ENCODE measurements at regions not wholly inside any gene's neighbourhood (a gene's known extent, or its start where the extent isn't known, plus 50 kb on each side); places are given as distances from the start of the nearest gene placed in this dataset.
A peak's percentile ranks its signal among the peaks of the same experiment; 100 is the strongest.
"Not testable (repeated sequence)": the region's sequence is repeated elsewhere in the genome, so short reads cannot be mapped to it uniquely, and the experiment has no call there.

DNA sequence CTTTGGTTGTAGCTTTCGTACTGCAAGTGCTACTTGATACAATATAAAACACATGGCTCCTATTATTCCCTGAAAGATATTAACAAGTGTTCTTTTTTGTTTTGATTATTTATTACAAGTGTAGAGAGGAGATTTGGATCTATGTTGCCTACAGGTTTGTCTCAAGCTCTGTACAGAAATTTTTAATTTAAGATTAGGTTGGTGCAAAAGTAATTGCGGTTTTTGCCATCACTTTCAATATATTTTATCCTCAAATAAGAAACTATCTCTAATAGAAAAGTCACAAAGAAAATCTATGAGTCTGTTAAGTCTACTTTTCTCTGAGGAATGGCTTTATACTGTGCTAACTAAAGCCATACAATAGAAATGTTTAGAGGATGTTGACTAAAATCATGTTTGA lies 1086.1 kb downstream of the GRM8 start:
- no peak for DNase-seq

DNA sequence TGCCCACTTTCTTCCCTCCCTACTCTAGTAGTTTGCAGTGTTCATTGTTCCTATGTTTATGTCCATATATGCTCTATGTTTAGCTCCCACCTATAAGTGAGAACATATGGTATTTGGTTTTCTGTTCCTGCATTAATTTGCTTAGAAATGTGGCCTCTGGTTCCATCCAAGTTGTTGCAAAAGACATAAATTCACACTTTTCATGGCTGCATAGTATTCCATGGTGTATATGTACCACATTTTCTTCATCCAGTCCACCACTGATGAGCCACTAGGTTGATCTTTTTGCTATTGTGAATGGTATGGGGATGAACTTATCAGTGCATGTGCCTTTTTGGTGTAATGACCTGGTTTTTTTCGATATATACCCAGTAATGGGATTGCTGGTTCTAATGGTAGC lies 1089.1 kb downstream of the GRM8 start:
- DNase-seq: no peak

DNA sequence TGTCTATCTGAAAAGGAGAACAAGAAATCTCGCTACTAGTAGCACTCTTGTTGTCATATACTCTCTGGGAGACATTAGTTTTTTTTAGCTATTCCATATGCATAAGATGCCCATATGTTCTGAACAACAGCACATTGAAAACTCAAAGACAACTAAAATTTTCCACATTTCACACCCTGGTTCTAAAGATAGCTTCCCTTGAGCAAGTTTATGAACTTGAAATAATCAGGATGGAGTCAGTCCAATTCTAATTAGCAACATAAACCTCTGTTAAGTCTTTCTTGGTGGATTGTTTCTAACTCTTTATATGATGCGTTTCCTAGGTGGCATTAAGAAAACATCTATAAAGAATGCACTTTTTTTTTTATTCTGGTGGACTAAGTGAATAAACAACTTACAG lies 1095.3 kb downstream of the GRM8 start:
- no peak for DNase-seq

DNA sequence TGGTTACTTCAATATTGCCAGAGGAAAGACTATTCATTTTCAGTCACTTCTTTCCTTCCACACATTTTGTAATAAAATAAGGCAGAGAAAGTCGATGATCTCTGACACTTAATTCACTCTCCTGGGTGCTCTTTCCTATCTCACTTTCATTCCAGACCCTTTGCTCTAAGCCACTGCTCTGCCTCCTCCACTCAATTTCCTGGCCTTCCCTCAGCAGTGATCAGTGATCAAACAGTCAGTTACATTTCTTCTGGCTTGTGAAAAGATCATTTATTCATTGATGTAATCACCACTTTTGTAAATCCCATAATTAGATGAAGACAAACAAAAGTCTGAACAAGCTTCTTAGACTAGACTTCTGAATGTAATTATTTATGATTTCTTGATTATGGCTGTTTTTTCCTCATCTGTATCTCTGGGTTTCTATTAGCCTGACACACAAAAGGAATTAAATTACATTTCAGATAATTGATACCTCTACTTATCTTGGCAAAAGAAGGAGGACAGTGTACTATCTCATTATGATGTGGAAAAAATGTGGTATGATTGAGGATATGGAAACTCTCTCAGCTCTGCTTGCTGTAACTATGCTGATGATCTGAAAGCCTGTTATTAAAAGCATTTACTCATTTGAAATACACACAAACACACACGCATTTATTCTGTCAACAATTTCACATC lies 1102.3 kb downstream of the GRM8 start:
- peak in 1 of 2 experiments; percentile 52 for DNase-seq

DNA sequence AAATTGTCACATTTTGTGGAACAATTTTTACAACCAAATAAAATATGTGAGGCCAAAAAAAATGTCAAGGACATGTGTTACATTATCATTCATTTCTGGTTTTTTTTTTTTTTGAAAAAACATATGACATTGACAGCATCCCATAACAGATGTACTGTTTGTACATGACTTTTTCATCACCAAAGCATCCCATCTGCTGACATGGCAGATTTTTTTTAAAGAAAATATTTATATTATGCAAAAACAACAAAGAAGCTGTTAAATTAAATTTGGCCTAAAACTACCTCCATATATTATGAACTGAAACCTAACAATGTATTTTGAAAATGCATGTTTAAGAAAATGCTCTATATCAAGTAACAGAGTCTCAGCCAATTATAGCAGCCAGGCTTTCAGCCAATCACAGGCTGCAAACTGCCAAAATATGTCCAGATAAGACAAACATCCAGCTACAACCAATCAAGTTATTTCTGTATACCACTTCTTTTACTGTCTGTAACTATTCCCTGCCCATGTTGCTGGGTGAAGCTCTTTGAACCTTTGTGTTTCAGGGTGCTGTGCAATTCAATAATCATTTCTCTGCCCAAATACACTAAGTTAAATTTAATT lies 1111.8 kb downstream of the GRM8 start:
- DNase-seq: no peak

DNA sequence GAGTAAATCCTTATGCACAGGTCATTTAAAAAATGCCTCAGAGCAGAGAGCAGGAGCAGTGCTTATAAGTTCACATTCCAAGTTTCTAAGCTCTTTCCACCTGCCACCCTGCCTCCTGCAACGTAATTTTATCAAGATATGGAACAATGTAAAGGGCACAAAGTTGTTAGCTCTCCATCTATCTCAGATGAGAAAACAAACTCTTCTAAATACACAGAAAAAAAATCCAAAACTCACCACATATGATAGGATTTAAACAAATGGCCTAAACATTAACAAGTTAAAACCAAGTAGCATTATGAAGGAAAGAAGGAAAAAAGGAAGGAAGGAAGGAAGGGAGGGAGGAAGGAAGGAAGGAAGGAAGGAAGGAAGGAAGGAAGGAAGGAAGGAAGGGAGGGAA lies 1132.8 kb downstream of the GRM8 start:
- no peak for DNase-seq

DNA sequence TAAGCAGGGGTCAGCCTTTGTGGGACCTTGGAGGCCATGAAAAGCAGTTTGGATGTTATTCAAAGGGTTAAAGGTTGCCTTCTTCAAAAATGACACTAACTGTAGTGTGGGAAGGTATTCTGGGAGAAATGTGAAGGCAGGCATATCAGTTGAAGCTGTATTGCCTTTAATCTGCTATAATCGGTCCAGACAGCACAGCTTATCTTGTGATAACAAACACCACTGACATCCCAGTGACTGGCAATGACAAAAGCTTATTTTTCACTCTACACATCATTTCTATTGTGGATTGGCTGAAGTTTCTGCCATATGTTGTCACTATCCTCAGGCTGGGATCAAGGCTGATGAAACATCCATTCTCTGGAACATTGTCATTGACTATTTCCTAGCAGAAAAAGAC lies 1149.2 kb downstream of the GRM8 start:
- no peak for DNase-seq

DNA sequence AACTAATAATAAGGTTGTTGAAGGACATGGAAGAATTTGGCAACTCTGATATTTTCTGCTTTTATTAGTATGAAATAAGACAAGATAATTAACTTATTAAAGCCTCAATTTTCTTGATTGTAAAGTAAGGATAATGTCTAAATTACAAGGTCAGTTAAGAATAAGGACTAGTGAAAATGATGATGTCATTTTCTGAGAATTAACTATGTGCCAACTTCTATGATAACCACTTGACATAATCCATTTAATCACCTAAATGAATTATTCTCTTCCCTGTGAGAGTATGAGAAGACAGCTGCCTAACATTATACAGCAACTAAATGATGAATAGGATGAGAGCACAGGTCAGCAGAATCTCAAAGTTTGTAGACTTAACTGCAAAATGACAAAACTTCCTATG lies 1153.4 kb upstream of the POT1 start:
- DNase-seq: no peak

DNA sequence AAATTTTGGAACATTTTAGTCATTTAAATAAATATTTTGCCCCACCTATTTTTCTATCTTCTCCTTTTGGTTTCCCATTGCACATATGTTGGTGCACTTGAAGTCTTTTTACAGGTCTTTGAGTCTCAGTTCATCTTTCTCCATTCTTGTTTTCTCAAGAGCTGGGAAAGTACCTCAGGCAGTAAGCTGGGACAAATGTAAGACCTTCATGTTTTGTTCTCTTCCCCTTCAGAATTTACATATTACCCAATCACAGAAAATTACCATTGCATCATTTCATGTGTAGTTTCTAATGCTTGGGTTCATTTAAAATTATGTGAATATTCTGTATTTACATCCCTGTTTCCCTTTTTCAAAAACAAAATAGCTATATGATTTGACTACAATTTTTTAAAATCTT lies 1150.0 kb upstream of the POT1 start:
- DNase-seq: no peak

DNA sequence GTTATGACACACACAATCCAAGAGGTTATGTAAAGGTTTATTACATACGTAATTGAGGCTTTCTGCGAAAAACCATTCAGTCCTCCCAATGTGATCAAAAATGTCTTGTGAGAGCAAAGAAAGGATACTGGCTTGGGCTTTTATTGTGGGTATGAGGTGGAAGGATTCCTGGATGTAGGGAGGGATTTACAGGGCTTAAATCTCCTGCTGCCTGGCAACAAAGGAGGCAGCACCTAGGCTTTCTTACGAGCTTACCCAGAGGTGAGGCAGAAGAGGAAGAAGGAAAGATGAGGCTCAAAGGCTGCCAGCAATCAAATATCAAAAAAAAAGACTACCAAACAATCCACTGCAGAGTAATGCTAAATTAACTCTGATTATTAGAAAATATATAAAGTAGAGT lies 1149.5 kb upstream of the POT1 start:
- DNase-seq: no peak

DNA sequence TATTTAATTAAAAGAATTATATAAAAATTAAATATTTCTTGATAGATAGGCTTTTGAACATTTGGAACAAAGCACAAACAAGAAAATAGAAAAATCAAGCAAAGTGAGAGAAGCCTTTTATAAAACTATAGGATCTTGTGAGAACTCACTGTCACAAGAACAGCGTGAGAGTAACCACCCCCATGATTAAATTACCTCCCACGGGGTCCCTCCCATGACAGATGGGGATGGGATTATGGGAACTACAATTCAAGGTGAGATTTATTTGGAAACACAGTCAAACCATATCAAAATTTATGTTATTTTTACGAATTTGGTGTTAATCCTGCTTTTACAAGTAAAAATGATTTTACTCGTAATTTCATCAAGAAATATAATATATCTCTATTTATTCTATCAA lies 1136.1 kb upstream of the POT1 start:
- DNase-seq: no peak

DNA sequence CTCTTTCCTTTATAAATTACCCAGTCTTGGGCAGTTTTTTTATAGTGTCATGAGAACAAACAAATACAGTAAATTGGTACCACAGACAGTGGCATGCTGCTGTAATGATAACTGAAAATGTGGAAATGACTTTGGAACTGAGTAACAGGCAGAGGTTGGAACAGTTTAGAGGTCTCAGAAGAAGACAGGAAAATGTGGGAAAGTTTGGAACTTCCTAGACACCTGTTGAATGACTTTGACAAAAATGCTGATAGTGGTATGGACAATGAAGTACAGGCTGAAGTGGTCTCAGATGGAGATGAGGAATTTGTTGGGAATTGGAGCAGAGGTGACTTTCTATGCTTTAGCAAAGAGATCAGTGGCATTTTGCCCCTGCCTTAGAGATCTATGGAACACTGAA lies 1128.4 kb upstream of the POT1 start:
- DNase-seq: no peak

DNA sequence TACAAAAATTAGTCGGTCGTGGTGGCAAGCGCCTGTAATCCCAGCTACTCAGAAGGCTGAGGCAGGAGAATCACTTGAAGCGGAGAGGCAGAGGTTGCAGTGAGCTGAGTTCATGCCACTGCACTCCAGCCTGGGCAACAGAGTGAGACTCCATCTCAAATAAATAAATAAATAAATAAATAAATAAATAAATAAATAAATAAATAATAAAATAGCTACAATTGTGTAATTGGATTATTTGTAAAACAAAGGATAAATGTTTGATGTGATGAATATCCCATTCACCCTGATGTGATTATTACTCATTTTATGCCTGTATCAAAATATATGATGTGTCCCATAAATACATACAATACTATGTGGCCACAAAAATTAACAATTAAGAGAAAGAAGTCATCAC lies 1127.0 kb upstream of the POT1 start:
- DNase-seq: not testable (repeated sequence)

DNA sequence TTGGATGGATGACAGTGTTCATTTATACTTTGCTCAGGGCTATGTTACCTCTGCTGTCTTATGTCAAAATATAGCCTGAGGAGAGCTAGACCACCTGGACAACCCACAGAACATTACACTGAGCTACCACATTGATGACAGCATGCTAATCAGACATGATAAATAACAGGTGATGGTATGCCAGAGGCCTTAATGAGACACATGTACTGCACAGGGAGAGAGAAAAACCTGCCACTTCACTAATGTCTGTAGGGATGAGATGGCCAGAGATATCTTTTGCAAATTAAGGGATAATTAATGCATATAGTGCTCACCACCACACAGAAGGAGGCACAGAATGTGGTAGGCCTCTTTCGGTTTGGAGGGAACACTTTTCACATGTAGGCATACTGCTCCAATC lies 1122.6 kb upstream of the POT1 start:
- DNase-seq: no peak

DNA sequence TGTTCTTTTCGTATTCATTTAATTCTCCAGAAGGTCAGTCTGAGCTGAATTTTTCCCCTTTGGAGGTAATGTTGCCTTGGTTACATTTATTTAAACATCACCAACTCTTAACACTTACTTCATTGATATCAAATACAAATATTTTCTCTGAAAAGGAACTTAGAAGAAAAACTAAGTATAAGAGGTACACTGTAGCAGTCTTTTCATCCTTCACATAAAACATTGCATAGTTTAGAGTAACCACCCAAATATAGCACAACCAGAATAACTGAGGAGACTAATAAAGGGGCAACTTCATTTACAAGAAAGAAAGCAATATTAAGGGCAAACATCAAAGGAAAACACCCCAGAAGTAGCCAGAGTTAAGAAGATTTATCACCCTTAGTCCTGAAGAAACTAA lies 1115.0 kb upstream of the POT1 start:
- DNase-seq: no peak

DNA sequence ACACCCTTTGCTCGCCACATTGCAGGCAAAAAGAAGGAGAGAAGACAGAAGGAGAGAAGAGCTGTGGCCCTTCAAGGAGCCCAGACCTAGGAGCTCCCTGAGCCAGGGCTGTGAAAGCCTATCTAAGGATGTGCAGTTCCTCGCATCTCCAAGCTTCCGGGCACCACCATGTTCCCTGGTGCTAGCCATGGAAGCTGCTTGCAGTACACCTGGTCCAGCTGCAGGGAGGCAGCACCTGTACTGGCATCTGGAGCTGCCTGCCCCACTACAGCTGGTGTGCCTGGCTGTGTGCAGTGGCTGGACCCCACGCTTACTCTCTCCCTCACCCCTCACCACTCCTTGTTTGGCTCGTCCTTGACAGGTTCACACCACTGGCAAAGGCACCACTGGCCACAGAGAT lies 1111.8 kb upstream of the POT1 start:
- no peak for DNase-seq

DNA sequence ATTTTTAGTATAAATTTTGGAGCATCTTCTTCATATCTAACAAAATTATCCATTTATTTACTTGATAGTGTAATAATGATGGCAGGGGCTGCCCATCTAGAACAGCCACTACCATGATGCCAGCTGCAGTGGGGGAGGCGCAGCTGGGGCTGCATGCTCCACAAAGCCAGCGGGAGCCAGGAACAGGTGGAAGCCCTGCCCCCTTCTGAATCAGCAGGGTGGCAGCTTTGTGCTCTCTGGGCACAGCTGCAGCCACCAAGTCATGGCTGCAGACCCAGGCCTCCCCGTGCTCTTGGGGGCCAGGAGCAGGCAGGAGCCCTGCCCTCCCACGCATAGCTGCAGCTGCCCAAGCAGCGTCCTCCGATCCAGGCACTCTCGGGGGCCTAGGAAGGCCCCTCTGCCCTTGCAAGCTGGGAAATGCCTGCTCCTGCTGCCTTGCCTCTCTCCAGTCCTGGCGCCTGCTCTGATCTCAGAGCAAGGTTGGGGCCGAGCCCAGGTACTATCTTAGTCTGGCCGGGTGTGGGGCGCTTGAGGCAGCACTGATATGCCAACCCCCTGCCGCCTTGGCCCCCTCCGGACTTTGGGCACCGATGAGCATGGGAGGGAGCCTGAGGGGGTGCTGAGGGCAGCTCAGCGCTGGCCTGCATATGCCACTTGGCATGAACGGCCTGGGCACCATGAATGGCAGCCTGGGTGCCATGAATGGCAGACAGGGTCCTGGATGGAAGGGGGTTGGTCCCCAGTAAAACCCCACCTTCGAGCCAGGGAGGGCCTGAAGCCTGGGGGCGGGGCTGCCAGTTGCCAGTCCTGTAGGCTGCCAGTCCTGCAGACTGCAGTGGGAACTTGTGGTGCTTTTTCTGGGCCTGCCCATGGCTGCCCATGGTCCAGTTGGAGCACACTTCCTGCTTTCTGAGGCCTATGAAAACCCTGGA lies 1110.8 kb upstream of the POT1 start:
- DNase-seq: peak in 1 of 2 experiments; percentile 15

DNA sequence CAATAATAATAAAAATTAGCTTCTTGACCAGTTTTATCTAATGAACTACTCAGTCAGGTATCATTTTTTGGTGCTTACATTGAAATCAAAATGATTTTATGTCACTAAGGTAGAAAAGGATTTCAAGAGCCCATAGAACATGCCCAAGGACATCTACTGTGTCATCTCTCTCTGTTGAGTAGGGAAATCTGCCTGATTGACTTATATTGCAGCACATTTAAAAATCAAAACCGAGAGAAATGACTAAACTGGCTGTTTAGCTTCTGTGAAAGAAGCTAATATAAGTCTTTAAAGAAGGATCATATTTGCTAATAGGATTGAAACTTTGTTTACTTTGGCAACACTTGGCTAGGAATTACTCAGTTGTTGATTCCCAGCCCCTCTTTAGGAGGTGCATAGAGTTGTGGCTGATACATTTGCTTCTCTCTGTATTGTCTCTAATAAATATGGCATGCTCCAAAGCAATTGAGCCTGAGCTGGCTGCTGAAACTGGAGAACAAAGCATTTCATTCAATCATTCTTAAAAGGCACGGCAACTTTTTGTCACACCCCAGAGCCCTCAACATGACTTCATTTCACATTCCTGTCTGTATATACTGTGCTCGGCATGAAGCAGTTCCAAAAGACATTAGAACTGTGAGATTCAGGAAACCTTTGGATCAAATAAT lies 1096.9 kb upstream of the POT1 start:
- peak; percentile 23 to 41 for DNase-seq

DNA sequence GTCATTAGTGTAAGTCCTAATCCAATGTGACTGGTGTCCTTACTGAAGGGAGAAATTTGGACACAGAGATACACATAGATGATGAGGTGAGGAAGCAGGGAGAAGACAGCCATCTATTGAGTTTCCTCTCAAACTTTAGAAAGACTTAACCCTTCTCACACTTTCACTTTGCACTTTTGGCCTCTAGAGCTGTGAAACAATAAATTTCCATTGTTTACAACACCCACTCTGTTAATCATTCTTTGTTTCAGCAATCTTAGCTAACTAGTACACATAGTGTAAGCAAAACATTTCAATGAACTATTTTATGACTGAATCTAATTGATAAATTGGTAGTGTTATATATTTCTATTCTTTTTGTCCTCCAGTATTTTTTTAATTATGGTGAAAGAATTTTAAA lies 1092.8 kb upstream of the POT1 start:
- DNase-seq: no peak

DNA sequence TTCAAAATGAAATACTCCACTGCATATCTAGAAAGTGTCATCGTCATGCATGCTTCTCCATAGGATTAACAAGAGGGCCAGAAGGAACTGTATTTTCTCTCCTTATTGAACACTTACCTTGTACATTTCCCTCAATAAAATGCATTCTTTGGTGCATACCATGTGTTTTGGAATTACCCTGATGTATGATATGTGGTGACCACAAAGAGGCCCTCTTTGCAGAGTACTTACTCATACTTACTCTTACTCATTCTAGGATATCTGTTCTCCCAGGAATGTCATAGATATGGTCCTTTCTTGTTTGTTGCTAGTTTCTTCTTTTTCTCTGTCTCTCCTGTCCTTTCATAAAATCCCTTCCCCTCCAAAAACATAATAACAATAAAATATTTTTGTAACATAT lies 1087.1 kb upstream of the POT1 start:
- no peak for DNase-seq

DNA sequence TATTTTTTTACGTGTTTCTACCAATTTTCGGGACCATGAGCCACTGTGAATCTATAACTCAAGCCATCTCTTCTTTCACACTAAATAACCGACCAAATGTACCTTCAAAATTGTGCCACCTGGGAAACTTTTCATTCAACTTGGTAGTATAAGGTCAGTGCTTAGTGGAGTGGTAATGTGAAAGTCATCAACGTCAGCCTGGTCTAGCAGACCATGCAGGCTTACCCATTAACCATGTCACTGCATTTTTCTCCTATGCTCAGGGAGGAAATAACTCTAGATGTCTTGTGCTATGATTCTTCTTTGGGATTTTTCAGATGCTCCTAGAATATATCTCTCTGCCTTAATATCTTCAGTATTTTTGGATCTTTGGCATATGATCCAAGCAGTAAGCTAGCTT lies 1075.4 kb upstream of the POT1 start:
- DNase-seq: no peak

DNA sequence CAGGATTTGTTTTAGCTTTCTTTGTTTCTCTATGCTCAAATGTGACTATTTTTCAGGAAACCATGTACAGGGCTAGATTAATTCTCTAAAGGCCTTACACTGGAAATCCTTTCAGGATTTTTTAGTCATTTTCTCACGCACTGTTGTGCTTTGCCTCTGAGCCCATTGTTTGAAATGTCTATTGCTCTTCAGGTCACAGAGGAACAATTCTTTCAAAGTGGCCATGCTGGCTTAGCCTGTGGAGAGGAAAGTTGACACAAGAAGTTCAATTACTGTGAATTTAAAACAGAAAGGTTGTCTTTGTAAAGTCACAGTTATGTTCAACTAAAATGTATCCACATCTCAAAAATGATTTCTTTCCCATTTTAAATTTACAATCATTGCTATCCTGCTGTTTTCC lies 1071.7 kb upstream of the POT1 start:
- DNase-seq: peak; percentile 6 to 19

DNA sequence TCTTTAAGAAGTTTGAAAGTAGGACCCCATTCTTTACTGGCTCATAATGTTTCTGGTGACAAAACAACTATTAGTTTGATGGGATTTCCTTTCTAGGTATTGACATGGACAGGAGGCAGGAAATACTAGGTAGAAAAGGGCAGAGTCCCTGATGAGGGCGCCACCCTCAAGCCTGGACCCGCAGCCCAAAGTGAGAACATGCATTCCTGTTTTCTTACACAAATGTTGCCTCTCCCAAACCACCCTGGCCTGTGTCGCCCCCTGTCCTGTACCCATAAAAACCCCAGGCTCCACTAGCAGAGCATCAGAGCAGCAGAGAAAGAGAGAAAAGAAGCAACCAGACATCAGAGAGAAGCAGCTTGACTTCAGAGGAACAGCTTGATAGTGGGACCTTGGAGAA lies 1055.2 kb upstream of the POT1 start:
- DNase-seq: no peak

DNA sequence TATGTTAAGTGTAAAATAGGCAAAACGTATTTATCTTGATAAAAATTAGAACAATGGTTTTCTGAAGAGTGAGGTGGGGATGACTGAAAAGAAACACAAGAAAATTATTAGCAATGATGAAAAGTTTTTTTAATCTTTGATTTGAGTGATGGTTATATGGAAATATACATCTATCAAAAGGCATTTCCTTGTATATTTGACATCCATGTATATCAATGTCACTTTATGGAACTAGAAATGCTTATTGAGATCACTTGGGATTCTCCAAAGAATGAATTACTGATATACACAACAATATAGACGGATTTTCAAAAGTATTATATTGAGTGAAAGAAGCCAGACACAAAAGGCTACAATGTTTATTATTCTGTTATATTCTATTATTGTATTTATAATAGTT lies 1042.0 kb upstream of the POT1 start:
- no peak for DNase-seq
